ENCODE measurements at regions not wholly inside any gene's neighbourhood (a gene's known extent, or its start where the extent isn't known, plus 50 kb on each side); places are given as distances from the start of the nearest gene placed in this dataset.
"Not testable (repeated sequence)": the region's sequence is repeated elsewhere in the genome, so short reads cannot be mapped to it uniquely, and the experiment has no call there.

GRCh38 chr2:111423184-111423583, 302.5 kb downstream of the BCL2L11 start:
- not testable (repeated sequence) for ATAC-seq (replicated peaks); H3K4me3 Mint-ChIP-seq; H3K4me1 Mint-ChIP-seq (ENCODE audit: low read depth in 2 of 2); H3K36me3 Mint-ChIP-seq (ENCODE audit: insufficient read depth); DNase-seq; H3K27me3 Mint-ChIP-seq; H3K9me3 Mint-ChIP-seq
- peak overlapping the region in 1 of 2 donors; percentile 63 for H3K27ac Mint-ChIP-seq

GRCh38 chr2:111424176-111424575, 303.5 kb downstream of the BCL2L11 start:
- H3K4me3 Mint-ChIP-seq; H3K9me3 Mint-ChIP-seq; H3K27ac Mint-ChIP-seq; H3K36me3 Mint-ChIP-seq (ENCODE audit: insufficient read depth); H3K4me1 Mint-ChIP-seq (ENCODE audit: low read depth in 2 of 2); ATAC-seq (replicated peaks); DNase-seq; H3K27me3 Mint-ChIP-seq: not testable (repeated sequence)

- H3K4me1 Mint-ChIP-seq (ENCODE audit: low read depth in 2 of 2); H3K4me3 Mint-ChIP-seq; H3K9me3 Mint-ChIP-seq; H3K36me3 Mint-ChIP-seq (ENCODE audit: insufficient read depth); H3K27me3 Mint-ChIP-seq: not testable (repeated sequence)
- H3K27ac Mint-ChIP-seq = peak overlapping the region; percentile 75 to 82
- DNase-seq (peak in 2 of 3 experiments; percentile 20 to 42), ATAC-seq (replicated peaks) (peak; percentile 87)
Observed at GRCh38 chr2:111424851-111425309, 304.2 kb downstream of the BCL2L11 start.

- H3K27ac Mint-ChIP-seq = peak overlapping the region in 1 of 2 donors; percentile 82
- not testable (repeated sequence) for H3K9me3 Mint-ChIP-seq; H3K36me3 Mint-ChIP-seq (ENCODE audit: insufficient read depth); ATAC-seq (replicated peaks); H3K27me3 Mint-ChIP-seq; DNase-seq; H3K4me3 Mint-ChIP-seq; H3K4me1 Mint-ChIP-seq (ENCODE audit: low read depth in 2 of 2)
Observed at GRCh38 chr2:111425789-111426201, 305.1 kb downstream of the BCL2L11 start.

- H3K27me3 Mint-ChIP-seq; H3K9me3 Mint-ChIP-seq; ATAC-seq (replicated peaks); H3K4me3 Mint-ChIP-seq; DNase-seq; H3K4me1 Mint-ChIP-seq (ENCODE audit: low read depth in 2 of 2); H3K36me3 Mint-ChIP-seq (ENCODE audit: insufficient read depth): not testable (repeated sequence)
- peak overlapping the region in 1 of 2 donors; percentile 68 for H3K27ac Mint-ChIP-seq
Observed at GRCh38 chr2:111427346-111427745, 306.6 kb downstream of the BCL2L11 start.

GRCh38 chr2:111428915-111429314, 308.2 kb downstream of the BCL2L11 start:
- H3K9me3 Mint-ChIP-seq; H3K4me1 Mint-ChIP-seq (ENCODE audit: low read depth in 2 of 2); H3K27ac Mint-ChIP-seq; H3K4me3 Mint-ChIP-seq; DNase-seq; ATAC-seq (replicated peaks); H3K36me3 Mint-ChIP-seq (ENCODE audit: insufficient read depth); H3K27me3 Mint-ChIP-seq: not testable (repeated sequence)

- not testable (repeated sequence) for H3K4me1 Mint-ChIP-seq (ENCODE audit: low read depth in 2 of 2); H3K36me3 Mint-ChIP-seq (ENCODE audit: insufficient read depth); H3K9me3 Mint-ChIP-seq; H3K27ac Mint-ChIP-seq; H3K27me3 Mint-ChIP-seq; DNase-seq; H3K4me3 Mint-ChIP-seq
- peak; percentile 16 for ATAC-seq (replicated peaks)
Observed at GRCh38 chr2:111429353-111429752, 308.6 kb downstream of the BCL2L11 start.

- H3K36me3 Mint-ChIP-seq (ENCODE audit: insufficient read depth); H3K27me3 Mint-ChIP-seq; H3K4me1 Mint-ChIP-seq (ENCODE audit: low read depth in 2 of 2); ATAC-seq (replicated peaks); H3K4me3 Mint-ChIP-seq; H3K27ac Mint-ChIP-seq; DNase-seq; H3K9me3 Mint-ChIP-seq: not testable (repeated sequence)
Observed at GRCh38 chr2:111430817-111431661, 310.3 kb downstream of the BCL2L11 start.

- ATAC-seq (replicated peaks) = peak; percentile 11
- peak overlapping the region in 1 of 2 donors; percentile 85 for H3K27ac Mint-ChIP-seq
- DNase-seq; H3K4me3 Mint-ChIP-seq; H3K36me3 Mint-ChIP-seq (ENCODE audit: insufficient read depth); H3K4me1 Mint-ChIP-seq (ENCODE audit: low read depth in 2 of 2); H3K27me3 Mint-ChIP-seq; H3K9me3 Mint-ChIP-seq: not testable (repeated sequence)
Observed at GRCh38 chr2:111432423-111432822, 311.7 kb downstream of the BCL2L11 start.

GRCh38 chr2:111432916-111433499, 312.3 kb downstream of the BCL2L11 start:
- H3K4me1 Mint-ChIP-seq (ENCODE audit: low read depth in 2 of 2); H3K4me3 Mint-ChIP-seq; H3K27ac Mint-ChIP-seq; DNase-seq; H3K36me3 Mint-ChIP-seq (ENCODE audit: insufficient read depth); H3K27me3 Mint-ChIP-seq; H3K9me3 Mint-ChIP-seq: not testable (repeated sequence)
- ATAC-seq (replicated peaks) = peak; percentile 70

- not testable (repeated sequence) for ATAC-seq (replicated peaks); DNase-seq; H3K4me3 Mint-ChIP-seq
Observed at GRCh38 chr2:111433892-111434607, 313.3 kb downstream of the BCL2L11 start.

GRCh38 chr2:111434608-111434939, 313.9 kb downstream of the BCL2L11 start:
- H3K4me1 Mint-ChIP-seq (ENCODE audit: low read depth in 2 of 2); H3K36me3 Mint-ChIP-seq (ENCODE audit: insufficient read depth); ATAC-seq (replicated peaks); H3K27me3 Mint-ChIP-seq; H3K9me3 Mint-ChIP-seq; DNase-seq; H3K4me3 Mint-ChIP-seq; H3K27ac Mint-ChIP-seq: not testable (repeated sequence)

More at GRCh38 chr2:111433892-111434607, 313.3 kb downstream of the BCL2L11 start:
- H3K36me3 Mint-ChIP-seq (ENCODE audit: insufficient read depth); H3K27me3 Mint-ChIP-seq; H3K4me1 Mint-ChIP-seq (ENCODE audit: low read depth in 2 of 2); H3K9me3 Mint-ChIP-seq; H3K27ac Mint-ChIP-seq: not testable (repeated sequence)

GRCh38 chr2:111435553-111436310, 315.0 kb downstream of the BCL2L11 start:
- H3K27ac Mint-ChIP-seq = peak overlapping the region in 1 of 2 donors; percentile 85
- H3K4me1 Mint-ChIP-seq (ENCODE audit: low read depth in 2 of 2); H3K9me3 Mint-ChIP-seq; DNase-seq; H3K27me3 Mint-ChIP-seq; ATAC-seq (replicated peaks); H3K4me3 Mint-ChIP-seq; H3K36me3 Mint-ChIP-seq (ENCODE audit: insufficient read depth): not testable (repeated sequence)

Measured in effector memory CD8-positive, alpha-beta T cell (primary cell).